GM23338 (cell line): ENCODE measurements at regions not wholly inside any gene's neighbourhood (a gene's known extent, or its start where the extent isn't known, plus 50 kb on each side); places are given as distances from the start of the nearest gene placed in this dataset.

ENCODE experiments used
- ATAC-seq: fragments of 200-7000 bp; cut with Tn5 transposase; 3 replicates; pipeline ENCODE4 v1.9.1; 2020
- DNase-seq: peaks from one replicate; pipeline ENCODE4 v3.0.0-alpha.2; 2015; ENCODE audit warnings: low spot score
- H2AFZ ChIP-seq: fragments of 200-600 bp; sonication (generic); 2 replicates; pipeline ENCODE4 v1.8.0; 2016; ENCODE audit warnings: antibody characterized with exemption, mild to moderate bottlenecking, moderate library complexity
- H3F3A ChIP-seq: fragments of 200-600 bp; sonication (generic); replicated peaks from 2 replicates; pipeline ENCODE4 v1.8.0; 2017; ENCODE audit warnings: antibody characterized with exemption, mixed run types, low read depth
- H3K27ac ChIP-seq: fragments of 200-600 bp; sonication (generic); 2 replicates; pipeline ENCODE4 v1.6.1; 2016; ENCODE audit warnings: low read depth
- H3K27me3 ChIP-seq: fragments of 200-600 bp; sonication (generic); 2 replicates; pipeline ENCODE4 v1.8.0; 2016; ENCODE audit warnings: mild to moderate bottlenecking, mixed run types, moderate library complexity; ENCODE audit not compliant: insufficient read depth
- H3K36me3 ChIP-seq: fragments of 200-600 bp; sonication (generic); 2 replicates; pipeline ENCODE4 v1.8.0; 2016; ENCODE audit warnings: mild to moderate bottlenecking; ENCODE audit not compliant: insufficient read depth
- H3K4me1 ChIP-seq: fragments of 200-600 bp; sonication (generic); 2 replicates; pipeline ENCODE4 v1.8.0; 2016; ENCODE audit warnings: mild to moderate bottlenecking, moderate library complexity; ENCODE audit not compliant: insufficient read depth
- H3K4me2 ChIP-seq: fragments of 200-600 bp; sonication (generic); 2 replicates; pipeline ENCODE4 v1.7.1; 2017; ENCODE audit warnings: mixed run types
- H3K4me3 ChIP-seq: fragments of 200-600 bp; sonication (generic); 2 replicates; pipeline ENCODE4 v1.6.1; 2016; ENCODE audit warnings: mixed run types
- H3K79me2 ChIP-seq: fragments of 200-600 bp; sonication (generic); replicated peaks from 2 replicates; pipeline ENCODE4 v1.8.0; 2017; ENCODE audit warnings: mild to moderate bottlenecking; ENCODE audit not compliant: insufficient read depth
- H3K9me2 ChIP-seq: fragments of 200-600 bp; sonication (generic); 2 replicates; pipeline ENCODE4 v1.8.0; 2017; ENCODE audit not compliant: insufficient read depth
- H4K20me1 ChIP-seq: fragments of 200-600 bp; sonication (generic); replicated peaks from 2 replicates; pipeline ENCODE4 v1.8.0; 2017; ENCODE audit warnings: mild to moderate bottlenecking; ENCODE audit not compliant: insufficient read depth
- H3K27ac Mint-ChIP-seq: 2 replicates; pipeline ENCODE4 v1.8.0; 2020; ENCODE audit warnings: inconsistent platforms, mild to moderate bottlenecking, moderate library complexity, mixed read lengths
- H3K27me3 Mint-ChIP-seq: 3 replicates; pipeline ENCODE4 v1.8.0; 2022; ENCODE audit warnings: low read depth, mild to moderate bottlenecking, moderate library complexity, mixed read lengths, inconsistent platforms; ENCODE audit not compliant: insufficient read depth, poor library complexity
- H3K36me3 Mint-ChIP-seq: 3 replicates; pipeline ENCODE4 v1.8.0; 2021; ENCODE audit warnings: low read depth, mild to moderate bottlenecking, inconsistent platforms, moderate library complexity, mixed read lengths
- H3K4me1 Mint-ChIP-seq: 3 replicates; pipeline ENCODE4 v1.8.0; 2020; ENCODE audit warnings: mild to moderate bottlenecking, inconsistent platforms, mixed read lengths
- H3K4me3 Mint-ChIP-seq: 3 replicates; pipeline ENCODE4 v1.8.0; 2021; ENCODE audit warnings: moderate library complexity, mild to moderate bottlenecking, inconsistent platforms, mixed read lengths
- H3K9me3 Mint-ChIP-seq: 3 replicates; pipeline ENCODE4 v1.8.0; 2020; ENCODE audit warnings: moderate library complexity, mild to moderate bottlenecking, inconsistent platforms, mixed read lengths
- CREB1 ChIP-seq: fragments of 250-450 bp; sonication (Bioruptor Pico); IDR thresholded peaks from 2 replicates; pipeline ENCODE4 v1.5.0; 2020; ENCODE audit warnings: low read depth, mild to moderate bottlenecking, moderate library complexity
- EZH2 ChIP-seq: fragments of 200-600 bp; sonication (generic); IDR thresholded peaks from one replicate; pipeline ENCODE4 v1.8.0; 2017; ENCODE audit warnings: antibody characterized with exemption, mild to moderate bottlenecking, low read depth; ENCODE audit not compliant: unreplicated experiment
- EZH2phosphoT487 ChIP-seq: fragments of 200-600 bp; sonication (generic); IDR thresholded peaks from one replicate; pipeline ENCODE4 v1.8.1; 2018; ENCODE audit warnings: antibody characterized with exemption; ENCODE audit not compliant: unreplicated experiment
- JUNB ChIP-seq: IDR thresholded peaks from one replicate; pipeline ENCODE4 v1.6.1; 2016; ENCODE audit warnings: antibody characterized with exemption; ENCODE audit not compliant: unreplicated experiment
- NANOG ChIP-seq: IDR thresholded peaks from 2 replicates; pipeline ENCODE4 v1.6.1; 2016; ENCODE audit warnings: antibody characterized with exemption, borderline replicate concordance
- POLR2AphosphoS5 ChIP-seq: IDR thresholded peaks from 2 replicates; pipeline ENCODE4 v1.6.1; 2016; ENCODE audit warnings: antibody characterized with exemption, low read depth
- STAT1 ChIP-seq: IDR thresholded peaks from one replicate; pipeline ENCODE4 v1.6.1; 2016; ENCODE audit warnings: antibody characterized with exemption; ENCODE audit not compliant: unreplicated experiment
- ZNF114 ChIP-seq: fragments of 250-450 bp; sonication (Bioruptor Pico); IDR thresholded peaks from 2 replicates; pipeline ENCODE4 v1.5.0; 2020; ENCODE audit warnings: mild to moderate bottlenecking, moderate library complexity
- ZNF331 ChIP-seq: fragments of 250-450 bp; sonication (Bioruptor Pico); IDR thresholded peaks from 2 replicates; pipeline ENCODE4 v1.5.0; 2020; ENCODE audit warnings: low read depth, mild to moderate bottlenecking, moderate library complexity
- TF ChIP-seq, protein P1 (sequence below): IDR thresholded peaks from one replicate; pipeline ENCODE4 v1.6.1; 2018; ENCODE audit warnings: antibody characterized with exemption; ENCODE audit not compliant: unreplicated experiment
- TF ChIP-seq, protein P2 (sequence below), 2 experiments: fragments of 200-600 bp in 1 of 2; sonication (generic) in 1 of 2; conservative IDR thresholded peaks; 2 replicates each; pipeline versions ENCODE4 v1.5.1 to v1.6.1; 2016 to 2017; ENCODE audit warnings: antibody characterized with exemption in 2 of 2, low read depth in 2 of 2, mild to moderate bottlenecking in 2 of 2, moderate library complexity in 1 of 2
- TF ChIP-seq, protein P3 (sequence below): IDR thresholded peaks from 2 replicates; pipeline ENCODE4 v1.6.1; 2016; ENCODE audit warnings: antibody characterized with exemption
- TF ChIP-seq, protein P4 (sequence below): fragments of 250-450 bp; sonication (Bioruptor Pico); IDR thresholded peaks from 2 replicates; pipeline ENCODE4 v1.5.0; 2020; ENCODE audit warnings: mild to moderate bottlenecking, moderate library complexity

DNA sequence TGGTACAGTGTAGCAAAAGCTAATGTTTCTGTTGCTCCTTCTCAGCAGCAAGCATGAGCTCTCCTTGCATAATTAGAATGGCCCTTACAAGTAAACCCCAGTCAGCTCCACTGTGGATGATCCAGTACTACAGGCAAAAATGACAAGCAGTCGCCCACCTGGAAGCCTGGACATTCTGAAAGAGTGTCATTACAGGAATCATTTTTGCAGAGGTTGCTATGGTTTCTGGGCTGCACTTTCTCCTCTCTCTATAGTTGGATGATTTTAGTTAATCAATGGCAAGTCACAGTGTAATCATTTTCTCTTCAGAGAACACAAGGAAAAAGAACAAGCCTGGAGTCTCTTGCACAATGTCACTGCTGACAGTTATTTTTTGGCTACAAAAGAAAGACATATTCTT is 102.9 kb upstream of the MYO3A start:
- no peak overlapping the region for H3K4me3 Mint-ChIP-seq
- no peaks in the 10 kb centered on the region for H3K36me3 ChIP-seq
- H3K27ac Mint-ChIP-seq: no peak overlapping the region
- no peak overlapping the region for H3K4me3 ChIP-seq
- H3K4me2 ChIP-seq: no peak overlapping the region
- H3K4me1 ChIP-seq: no peaks in the 10 kb centered on the region; the same call in 1 of the 2 replicates
- H3K36me3 Mint-ChIP-seq: no peaks in the 10 kb centered on the region
- H3K27me3 Mint-ChIP-seq: no peaks in the 10 kb centered on the region
- ATAC-seq (no peak), DNase-seq (no peak)
- H3K27me3 ChIP-seq: no peaks in the 10 kb centered on the region
- no peaks in the 10 kb centered on the region for H3K9me2 ChIP-seq
- H3F3A ChIP-seq: no peaks in the 10 kb centered on the region
- H3K4me1 Mint-ChIP-seq: peaks cover 16% of the 10 kb centered on the region
- no peak overlapping the region for H2AFZ ChIP-seq
- no peaks in the 10 kb centered on the region for H3K9me3 Mint-ChIP-seq
- no peaks in the 10 kb centered on the region for H3K79me2 ChIP-seq
- no peak overlapping the region for H3K27ac ChIP-seq
- H4K20me1 ChIP-seq: no peaks in the 10 kb centered on the region
- TF ChIP-seq ZNF114 (CRISPR knock-in tag): no peak
- TF ChIP-seq EZH2phosphoT487: no peak
- TF ChIP-seq, protein P1, sequence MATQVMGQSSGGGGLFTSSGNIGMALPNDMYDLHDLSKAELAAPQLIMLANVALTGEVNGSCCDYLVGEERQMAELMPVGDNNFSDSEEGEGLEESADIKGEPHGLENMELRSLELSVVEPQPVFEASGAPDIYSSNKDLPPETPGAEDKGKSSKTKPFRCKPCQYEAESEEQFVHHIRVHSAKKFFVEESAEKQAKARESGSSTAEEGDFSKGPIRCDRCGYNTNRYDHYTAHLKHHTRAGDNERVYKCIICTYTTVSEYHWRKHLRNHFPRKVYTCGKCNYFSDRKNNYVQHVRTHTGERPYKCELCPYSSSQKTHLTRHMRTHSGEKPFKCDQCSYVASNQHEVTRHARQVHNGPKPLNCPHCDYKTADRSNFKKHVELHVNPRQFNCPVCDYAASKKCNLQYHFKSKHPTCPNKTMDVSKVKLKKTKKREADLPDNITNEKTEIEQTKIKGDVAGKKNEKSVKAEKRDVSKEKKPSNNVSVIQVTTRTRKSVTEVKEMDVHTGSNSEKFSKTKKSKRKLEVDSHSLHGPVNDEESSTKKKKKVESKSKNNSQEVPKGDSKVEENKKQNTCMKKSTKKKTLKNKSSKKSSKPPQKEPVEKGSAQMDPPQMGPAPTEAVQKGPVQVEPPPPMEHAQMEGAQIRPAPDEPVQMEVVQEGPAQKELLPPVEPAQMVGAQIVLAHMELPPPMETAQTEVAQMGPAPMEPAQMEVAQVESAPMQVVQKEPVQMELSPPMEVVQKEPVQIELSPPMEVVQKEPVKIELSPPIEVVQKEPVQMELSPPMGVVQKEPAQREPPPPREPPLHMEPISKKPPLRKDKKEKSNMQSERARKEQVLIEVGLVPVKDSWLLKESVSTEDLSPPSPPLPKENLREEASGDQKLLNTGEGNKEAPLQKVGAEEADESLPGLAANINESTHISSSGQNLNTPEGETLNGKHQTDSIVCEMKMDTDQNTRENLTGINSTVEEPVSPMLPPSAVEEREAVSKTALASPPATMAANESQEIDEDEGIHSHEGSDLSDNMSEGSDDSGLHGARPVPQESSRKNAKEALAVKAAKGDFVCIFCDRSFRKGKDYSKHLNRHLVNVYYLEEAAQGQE: no peak
- no peak for TF ChIP-seq EZH2
- no peak for TF ChIP-seq JUNB
- TF ChIP-seq, protein P2, sequence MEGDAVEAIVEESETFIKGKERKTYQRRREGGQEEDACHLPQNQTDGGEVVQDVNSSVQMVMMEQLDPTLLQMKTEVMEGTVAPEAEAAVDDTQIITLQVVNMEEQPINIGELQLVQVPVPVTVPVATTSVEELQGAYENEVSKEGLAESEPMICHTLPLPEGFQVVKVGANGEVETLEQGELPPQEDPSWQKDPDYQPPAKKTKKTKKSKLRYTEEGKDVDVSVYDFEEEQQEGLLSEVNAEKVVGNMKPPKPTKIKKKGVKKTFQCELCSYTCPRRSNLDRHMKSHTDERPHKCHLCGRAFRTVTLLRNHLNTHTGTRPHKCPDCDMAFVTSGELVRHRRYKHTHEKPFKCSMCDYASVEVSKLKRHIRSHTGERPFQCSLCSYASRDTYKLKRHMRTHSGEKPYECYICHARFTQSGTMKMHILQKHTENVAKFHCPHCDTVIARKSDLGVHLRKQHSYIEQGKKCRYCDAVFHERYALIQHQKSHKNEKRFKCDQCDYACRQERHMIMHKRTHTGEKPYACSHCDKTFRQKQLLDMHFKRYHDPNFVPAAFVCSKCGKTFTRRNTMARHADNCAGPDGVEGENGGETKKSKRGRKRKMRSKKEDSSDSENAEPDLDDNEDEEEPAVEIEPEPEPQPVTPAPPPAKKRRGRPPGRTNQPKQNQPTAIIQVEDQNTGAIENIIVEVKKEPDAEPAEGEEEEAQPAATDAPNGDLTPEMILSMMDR (conservative IDR thresholded peaks at IDR 0.05; ENCODE audit: low read depth in 2 of 2): no peak
- no peak for TF ChIP-seq NANOG
- no peak for TF ChIP-seq ZNF331 (CRISPR knock-in tag)
- TF ChIP-seq POLR2AphosphoS5: no peak
- TF ChIP-seq STAT1: no peak
- TF ChIP-seq, protein P3, sequence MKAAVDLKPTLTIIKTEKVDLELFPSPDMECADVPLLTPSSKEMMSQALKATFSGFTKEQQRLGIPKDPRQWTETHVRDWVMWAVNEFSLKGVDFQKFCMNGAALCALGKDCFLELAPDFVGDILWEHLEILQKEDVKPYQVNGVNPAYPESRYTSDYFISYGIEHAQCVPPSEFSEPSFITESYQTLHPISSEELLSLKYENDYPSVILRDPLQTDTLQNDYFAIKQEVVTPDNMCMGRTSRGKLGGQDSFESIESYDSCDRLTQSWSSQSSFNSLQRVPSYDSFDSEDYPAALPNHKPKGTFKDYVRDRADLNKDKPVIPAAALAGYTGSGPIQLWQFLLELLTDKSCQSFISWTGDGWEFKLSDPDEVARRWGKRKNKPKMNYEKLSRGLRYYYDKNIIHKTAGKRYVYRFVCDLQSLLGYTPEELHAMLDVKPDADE: no peak
- TF ChIP-seq, protein P4, sequence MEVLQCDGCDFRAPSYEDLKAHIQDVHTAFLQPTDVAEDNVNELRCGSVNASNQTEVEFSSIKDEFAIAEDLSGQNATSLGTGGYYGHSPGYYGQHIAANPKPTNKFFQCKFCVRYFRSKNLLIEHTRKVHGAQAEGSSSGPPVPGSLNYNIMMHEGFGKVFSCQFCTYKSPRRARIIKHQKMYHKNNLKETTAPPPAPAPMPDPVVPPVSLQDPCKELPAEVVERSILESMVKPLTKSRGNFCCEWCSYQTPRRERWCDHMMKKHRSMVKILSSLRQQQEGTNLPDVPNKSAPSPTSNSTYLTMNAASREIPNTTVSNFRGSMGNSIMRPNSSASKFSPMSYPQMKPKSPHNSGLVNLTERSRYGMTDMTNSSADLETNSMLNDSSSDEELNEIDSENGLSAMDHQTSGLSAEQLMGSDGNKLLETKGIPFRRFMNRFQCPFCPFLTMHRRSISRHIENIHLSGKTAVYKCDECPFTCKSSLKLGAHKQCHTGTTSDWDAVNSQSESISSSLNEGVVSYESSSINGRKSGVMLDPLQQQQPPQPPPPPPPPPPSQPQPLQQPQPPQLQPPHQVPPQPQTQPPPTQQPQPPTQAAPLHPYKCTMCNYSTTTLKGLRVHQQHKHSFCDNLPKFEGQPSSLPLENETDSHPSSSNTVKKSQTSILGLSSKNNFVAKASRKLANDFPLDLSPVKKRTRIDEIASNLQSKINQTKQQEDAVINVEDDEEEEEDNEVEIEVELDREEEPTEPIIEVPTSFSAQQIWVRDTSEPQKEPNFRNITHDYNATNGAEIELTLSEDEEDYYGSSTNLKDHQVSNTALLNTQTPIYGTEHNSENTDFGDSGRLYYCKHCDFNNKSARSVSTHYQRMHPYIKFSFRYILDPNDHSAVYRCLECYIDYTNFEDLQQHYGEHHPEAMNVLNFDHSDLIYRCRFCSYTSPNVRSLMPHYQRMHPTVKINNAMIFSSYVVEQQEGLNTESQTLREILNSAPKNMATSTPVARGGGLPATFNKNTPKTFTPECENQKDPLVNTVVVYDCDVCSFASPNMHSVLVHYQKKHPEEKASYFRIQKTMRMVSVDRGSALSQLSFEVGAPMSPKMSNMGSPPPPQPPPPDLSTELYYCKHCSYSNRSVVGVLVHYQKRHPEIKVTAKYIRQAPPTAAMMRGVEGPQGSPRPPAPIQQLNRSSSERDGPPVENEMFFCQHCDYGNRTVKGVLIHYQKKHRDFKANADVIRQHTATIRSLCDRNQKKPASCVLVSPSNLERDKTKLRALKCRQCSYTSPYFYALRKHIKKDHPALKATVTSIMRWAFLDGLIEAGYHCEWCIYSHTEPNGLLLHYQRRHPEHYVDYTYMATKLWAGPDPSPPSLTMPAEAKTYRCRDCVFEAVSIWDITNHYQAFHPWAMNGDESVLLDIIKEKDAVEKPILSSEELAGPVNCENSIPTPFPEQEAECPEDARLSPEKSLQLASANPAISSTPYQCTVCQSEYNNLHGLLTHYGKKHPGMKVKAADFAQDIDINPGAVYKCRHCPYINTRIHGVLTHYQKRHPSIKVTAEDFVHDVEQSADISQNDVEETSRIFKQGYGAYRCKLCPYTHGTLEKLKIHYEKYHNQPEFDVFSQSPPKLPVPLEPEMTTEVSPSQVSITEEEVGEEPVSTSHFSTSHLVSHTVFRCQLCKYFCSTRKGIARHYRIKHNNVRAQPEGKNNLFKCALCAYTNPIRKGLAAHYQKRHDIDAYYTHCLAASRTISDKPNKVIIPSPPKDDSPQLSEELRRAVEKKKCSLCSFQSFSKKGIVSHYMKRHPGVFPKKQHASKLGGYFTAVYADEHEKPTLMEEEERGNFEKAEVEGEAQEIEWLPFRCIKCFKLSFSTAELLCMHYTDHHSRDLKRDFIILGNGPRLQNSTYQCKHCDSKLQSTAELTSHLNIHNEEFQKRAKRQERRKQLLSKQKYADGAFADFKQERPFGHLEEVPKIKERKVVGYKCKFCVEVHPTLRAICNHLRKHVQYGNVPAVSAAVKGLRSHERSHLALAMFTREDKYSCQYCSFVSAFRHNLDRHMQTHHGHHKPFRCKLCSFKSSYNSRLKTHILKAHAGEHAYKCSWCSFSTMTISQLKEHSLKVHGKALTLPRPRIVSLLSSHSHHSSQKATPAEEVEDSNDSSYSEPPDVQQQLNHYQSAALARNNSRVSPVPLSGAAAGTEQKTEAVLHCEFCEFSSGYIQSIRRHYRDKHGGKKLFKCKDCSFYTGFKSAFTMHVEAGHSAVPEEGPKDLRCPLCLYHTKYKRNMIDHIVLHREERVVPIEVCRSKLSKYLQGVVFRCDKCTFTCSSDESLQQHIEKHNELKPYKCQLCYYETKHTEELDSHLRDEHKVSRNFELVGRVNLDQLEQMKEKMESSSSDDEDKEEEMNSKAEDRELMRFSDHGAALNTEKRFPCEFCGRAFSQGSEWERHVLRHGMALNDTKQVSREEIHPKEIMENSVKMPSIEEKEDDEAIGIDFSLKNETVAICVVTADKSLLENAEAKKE: no peak
- TF ChIP-seq CREB1 (CRISPR knock-in tag): no peak
